H9 (cell line): ENCODE measurements at regions not wholly inside any gene's neighbourhood (a gene's known extent, or its start where the extent isn't known, plus 50 kb on each side); places are given as distances from the start of the nearest gene placed in this dataset.

Experiments
- DNase-seq: peaks from one replicate; pipeline ENCODE4 v3.0.0-alpha.2; 2017
- H2AFZ ChIP-seq: one replicate; pipeline ENCODE4 v1.6.1; 2013; ENCODE audit warnings: mild to moderate bottlenecking, low read length, control low read depth, moderate library complexity
- H2AK5ac ChIP-seq: 2 replicates; pipeline ENCODE4 v1.6.1; 2013; ENCODE audit warnings: low read length, control low read depth, mixed read lengths; ENCODE audit not compliant: insufficient read length
- H2BK120ac ChIP-seq: one replicate; pipeline ENCODE4 v1.6.1; 2013; ENCODE audit warnings: low read depth, mild to moderate bottlenecking, low read length, control low read depth, inconsistent platforms; ENCODE audit not compliant: poor library complexity, severe bottlenecking
- H2BK12ac ChIP-seq: 2 replicates; pipeline ENCODE4 v1.6.1; 2013; ENCODE audit warnings: low read length, control low read depth, mixed read lengths, low read depth; ENCODE audit not compliant: insufficient read length
- H2BK15ac ChIP-seq: 2 replicates; pipeline ENCODE4 v1.6.1; 2013; ENCODE audit warnings: low read depth, low read length, control low read depth
- H2BK20ac ChIP-seq: one replicate; pipeline ENCODE4 v1.6.1; 2013; ENCODE audit warnings: low read depth, mild to moderate bottlenecking, low read length, control low read depth, inconsistent platforms; ENCODE audit not compliant: poor library complexity, severe bottlenecking
- H2BK5ac ChIP-seq: 2 replicates; pipeline ENCODE4 v1.6.1; 2013; ENCODE audit warnings: low read length, control low read depth, mixed read lengths; ENCODE audit not compliant: insufficient read length
- H3K14ac ChIP-seq: 2 replicates; pipeline ENCODE4 v1.6.1; 2013; ENCODE audit warnings: low read length, control low read depth; ENCODE audit not compliant: insufficient read depth
- H3K18ac ChIP-seq: 2 replicates; pipeline ENCODE4 v1.6.1; 2013; ENCODE audit warnings: low read depth, mild to moderate bottlenecking, mixed read lengths, low read length, control low read depth; ENCODE audit not compliant: insufficient read length
- H3K23ac ChIP-seq: 2 replicates; pipeline ENCODE4 v1.6.1; 2013; ENCODE audit warnings: low read length, control low read depth, mixed read lengths, low read depth; ENCODE audit not compliant: insufficient read length
- H3K23me2 ChIP-seq: 2 replicates; pipeline ENCODE4 v1.6.1; 2013; ENCODE audit warnings: low read depth, mild to moderate bottlenecking, mixed read lengths, low read length, control low read depth; ENCODE audit not compliant: insufficient read length, poor library complexity, severe bottlenecking
- H3K27ac ChIP-seq: 2 replicates; pipeline ENCODE4 v1.5.1; 2013; ENCODE audit warnings: low read length, control low read depth, mixed read lengths, low read depth; ENCODE audit not compliant: insufficient read length
- H3K27me3 ChIP-seq: 2 replicates; pipeline ENCODE4 v1.6.1; 2013; ENCODE audit warnings: low read length, control low read depth, inconsistent platforms; ENCODE audit not compliant: insufficient read depth
- H3K4ac ChIP-seq: 2 replicates; pipeline ENCODE4 v1.6.1; 2013; ENCODE audit warnings: low read depth, mild to moderate bottlenecking, control low read depth, inconsistent platforms, low read length, moderate library complexity
- H3K4me1 ChIP-seq: 2 replicates; pipeline ENCODE4 v1.6.1; 2013; ENCODE audit warnings: low read length, control low read depth, inconsistent platforms; ENCODE audit not compliant: insufficient read depth
- H3K4me2 ChIP-seq: 2 replicates; pipeline ENCODE4 v1.6.1; 2013; ENCODE audit warnings: low read length, control low read depth, mixed read lengths; ENCODE audit not compliant: insufficient read length, insufficient read depth
- H3K56ac ChIP-seq: 2 replicates; pipeline ENCODE4 v1.6.1; 2013; ENCODE audit warnings: low read depth, mild to moderate bottlenecking, mixed read lengths, low read length, control low read depth; ENCODE audit not compliant: insufficient read length
- H3K79me1 ChIP-seq: 2 replicates; pipeline ENCODE4 v1.6.1; 2013; ENCODE audit warnings: low read depth, mild to moderate bottlenecking, moderate library complexity, low read length, control low read depth, inconsistent platforms; ENCODE audit not compliant: insufficient read depth, poor library complexity, severe bottlenecking
- H3K79me2 ChIP-seq: 2 replicates; pipeline ENCODE4 v1.6.1; 2013; ENCODE audit warnings: low read length, control low read depth, inconsistent platforms; ENCODE audit not compliant: insufficient read depth
- H3K9ac ChIP-seq: 2 replicates; pipeline ENCODE4 v1.6.1; 2013; ENCODE audit warnings: low read length, control low read depth, mixed read lengths; ENCODE audit not compliant: insufficient read length; ENCODE audit errors: extremely low read depth
- H3K9me3 ChIP-seq: one replicate; pipeline ENCODE4 v1.6.1; 2013; ENCODE audit warnings: low read depth, low read length, inconsistent platforms; ENCODE audit not compliant: control insufficient read depth
- H3T11ph ChIP-seq: one replicate; pipeline ENCODE4 v1.6.1; 2013; ENCODE audit warnings: mild to moderate bottlenecking, low read length, control low read depth, inconsistent platforms
- H4K20me1 ChIP-seq: one replicate; pipeline ENCODE4 v1.6.1; 2013; ENCODE audit not compliant: control insufficient read depth, insufficient read length, insufficient read depth
- H4K5ac ChIP-seq: 2 replicates; pipeline ENCODE4 v1.6.1; 2013; ENCODE audit warnings: low read depth, mild to moderate bottlenecking, mixed read lengths, low read length, control low read depth; ENCODE audit not compliant: insufficient read length
- H4K8ac ChIP-seq: replicated peaks from 2 replicates; pipeline ENCODE4 v1.6.1; 2013; ENCODE audit warnings: low read length, control low read depth, mixed read lengths, low read depth; ENCODE audit not compliant: insufficient read length
- H4K91ac ChIP-seq: 2 replicates; pipeline ENCODE4 v1.6.1; 2013; ENCODE audit warnings: low read depth, mild to moderate bottlenecking, moderate library complexity, mixed read lengths, low read length, control low read depth; ENCODE audit not compliant: insufficient read length
- H3K27ac Mint-ChIP-seq, 3 experiments: 2 replicates in 2 of 3; 3 replicates in 1 of 3; pipeline ENCODE4 v1.8.0; 2020 to 2021; ENCODE audit warnings: mixed read lengths in 3 of 3, mild to moderate bottlenecking in 1 of 3, moderate library complexity in 1 of 3
- H3K27me3 Mint-ChIP-seq: 2 replicates; pipeline ENCODE4 v1.8.0; 2021; ENCODE audit warnings: low read depth, mild to moderate bottlenecking, moderate library complexity, mixed read lengths
- H3K36me3 Mint-ChIP-seq, 3 experiments: 2 replicates in 2 of 3; 3 replicates in 1 of 3; pipeline ENCODE4 v1.8.0; 2020 to 2021; ENCODE audit warnings: low read depth in 3 of 3, mixed read lengths in 3 of 3; ENCODE audit not compliant: insufficient read depth in 1 of 3
- H3K4me1 Mint-ChIP-seq, 2 experiments: 2 replicates each; pipeline ENCODE4 v1.8.0; 2020; ENCODE audit warnings: mixed read lengths in 2 of 2
- H3K4me3 Mint-ChIP-seq, 2 experiments: 2 replicates in 1 of 2; 3 replicates in 1 of 2; pipeline ENCODE4 v1.8.0; 2020 to 2021; ENCODE audit warnings: mild to moderate bottlenecking in 2 of 2, mixed read lengths in 2 of 2, moderate library complexity in 1 of 2
- H3K9me3 Mint-ChIP-seq, 2 experiments: 2 replicates in 1 of 2; 3 replicates in 1 of 2; pipeline ENCODE4 v1.8.0; 2020; ENCODE audit warnings: mild to moderate bottlenecking in 2 of 2, mixed read lengths in 2 of 2, moderate library complexity in 1 of 2
- WGBS: extraction: QIAGEN DNeasy Blood & Tissue Kit; methylation state at CpG from one replicate; pipeline ENCODE4 v1.1.7; 2013; ENCODE audit warnings: missing lambda C conversion rate, low lambda C conversion rate, mixed read lengths; ENCODE audit not compliant: insufficient read length; ENCODE audit errors: extremely low coverage; 5-methylcytosine and 5-hydroxymethylcytosine counted together
- TF ChIP-seq, protein P1 (sequence below): fragments of 200-600 bp; sonication (generic); conservative IDR thresholded peaks from 3 replicates; pipeline ENCODE4 v1.8.0; 2021; ENCODE audit warnings: antibody characterized with exemption, mild to moderate bottlenecking

DNA sequence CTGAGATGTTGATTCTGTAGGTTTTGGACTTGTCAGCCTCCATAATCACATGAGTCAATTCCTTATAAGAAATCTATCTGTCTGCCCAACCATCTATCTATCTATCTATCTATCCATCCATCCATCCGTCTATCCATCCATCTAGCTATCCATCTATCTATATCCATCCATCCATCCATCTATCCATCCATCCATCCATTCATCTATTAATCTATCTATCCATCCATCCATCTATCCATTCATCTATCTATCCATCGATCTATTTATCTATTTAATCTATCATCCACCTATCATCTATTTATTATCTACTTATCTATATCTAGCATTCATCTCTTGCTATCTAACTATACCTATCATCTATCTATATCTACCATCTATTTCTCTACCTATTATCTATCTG, 357.2 kb upstream of the ZNF507 start:
- no peak overlapping the region for H4K91ac ChIP-seq
- no peak overlapping the region for H4K5ac ChIP-seq
- H3K9me3 ChIP-seq, result peaks cover 4% of the 10 kb centered on the region
- TF ChIP-seq, protein P1, sequence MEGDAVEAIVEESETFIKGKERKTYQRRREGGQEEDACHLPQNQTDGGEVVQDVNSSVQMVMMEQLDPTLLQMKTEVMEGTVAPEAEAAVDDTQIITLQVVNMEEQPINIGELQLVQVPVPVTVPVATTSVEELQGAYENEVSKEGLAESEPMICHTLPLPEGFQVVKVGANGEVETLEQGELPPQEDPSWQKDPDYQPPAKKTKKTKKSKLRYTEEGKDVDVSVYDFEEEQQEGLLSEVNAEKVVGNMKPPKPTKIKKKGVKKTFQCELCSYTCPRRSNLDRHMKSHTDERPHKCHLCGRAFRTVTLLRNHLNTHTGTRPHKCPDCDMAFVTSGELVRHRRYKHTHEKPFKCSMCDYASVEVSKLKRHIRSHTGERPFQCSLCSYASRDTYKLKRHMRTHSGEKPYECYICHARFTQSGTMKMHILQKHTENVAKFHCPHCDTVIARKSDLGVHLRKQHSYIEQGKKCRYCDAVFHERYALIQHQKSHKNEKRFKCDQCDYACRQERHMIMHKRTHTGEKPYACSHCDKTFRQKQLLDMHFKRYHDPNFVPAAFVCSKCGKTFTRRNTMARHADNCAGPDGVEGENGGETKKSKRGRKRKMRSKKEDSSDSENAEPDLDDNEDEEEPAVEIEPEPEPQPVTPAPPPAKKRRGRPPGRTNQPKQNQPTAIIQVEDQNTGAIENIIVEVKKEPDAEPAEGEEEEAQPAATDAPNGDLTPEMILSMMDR, result no peak
- H3T11ph ChIP-seq, result no peak overlapping the region
- no peaks in the 10 kb centered on the region for H3K27me3 ChIP-seq
- H3K56ac ChIP-seq, result no peak overlapping the region
- no peak overlapping the region for H2BK5ac ChIP-seq
- no peak overlapping the region for H3K4me3 Mint-ChIP-seq
- peaks cover 14 to 16% of the 10 kb centered on the region in 2 experiments for H3K9me3 Mint-ChIP-seq
- no peak overlapping the region for H4K8ac ChIP-seq
- no peak overlapping the region for H3K18ac ChIP-seq
- 0 out of 4 replicates have a peak, but pooled peaks cover 0 to 2% of the 10 kb centered on the region in 2 experiments for H3K4me1 Mint-ChIP-seq
- no peaks in the 10 kb centered on the region for H3K79me2 ChIP-seq
- no peak overlapping the region for H3K4ac ChIP-seq
- peaks cover 2 to 11% (median 5%) of the 10 kb centered on the region in 3 experiments; a peak in 4 of 7 replicates for H3K36me3 Mint-ChIP-seq
- H3K4me1 ChIP-seq, result no peaks in the 10 kb centered on the region
- no peak overlapping the region for H3K9ac ChIP-seq
- no peak overlapping the region for H3K27ac Mint-ChIP-seq
- no peak overlapping the region for H2BK12ac ChIP-seq
- H2AK5ac ChIP-seq, result no peak overlapping the region
- no peak for DNase-seq
- no peak overlapping the region for H2BK20ac ChIP-seq
- H3K27me3 Mint-ChIP-seq, result peaks cover 5% of the 10 kb centered on the region
- no peaks in the 10 kb centered on the region for H3K79me1 ChIP-seq
- H3K23ac ChIP-seq, result no peak overlapping the region
- H3K14ac ChIP-seq, result no peak overlapping the region
- no peak overlapping the region for H2BK120ac ChIP-seq
- H2AFZ ChIP-seq, result no peak overlapping the region
- no peaks in the 10 kb centered on the region for H4K20me1 ChIP-seq
- H3K27ac ChIP-seq, result no peak overlapping the region
- WGBS, result 100% methylated on average over 1 of the region's 2 CpGs
- no peak overlapping the region for H3K4me2 ChIP-seq
- no peaks in the 10 kb centered on the region for H3K23me2 ChIP-seq
- no peak overlapping the region for H2BK15ac ChIP-seq
